Activated T-cell treated with anti-CD3 and anti-CD28 coated beads, Interleukin-2, amount 50 U/mL, for 4 hours (primary cell): ENCODE measurements at regions not wholly inside any gene's neighbourhood (a gene's known extent, or its start where the extent isn't known, plus 50 kb on each side); places are given as distances from the start of the nearest gene placed in this dataset.
"Not testable (repeated sequence)": the region's sequence is repeated elsewhere in the genome, so short reads cannot be mapped to it uniquely, and the experiment has no call there.

Source experiments
- ATAC-seq, 2 donors: fragments of 200-7000 bp; cut with Tn5 transposase; one replicate each; pipeline ENCODE4 v1.10.0; 2021
- DNase-seq: peaks from one replicate; pipeline ENCODE4 v3.0.0-alpha.2; 2020
- H3K27me3 Mint-ChIP-seq: one replicate; pipeline ENCODE4 v1.8.0; 2021; ENCODE audit warnings: low read depth, mixed read lengths
- H3K36me3 Mint-ChIP-seq: one replicate; pipeline ENCODE4 v1.8.0; 2022; ENCODE audit warnings: mixed read lengths; ENCODE audit not compliant: insufficient read depth
- H3K4me1 Mint-ChIP-seq: one replicate; pipeline ENCODE4 v1.8.0; 2021; ENCODE audit warnings: low read depth, mixed read lengths
- H3K4me3 Mint-ChIP-seq: one replicate; pipeline ENCODE4 v1.8.0; 2021; ENCODE audit warnings: mild to moderate bottlenecking, moderate library complexity, mixed read lengths
- H3K9me3 Mint-ChIP-seq: one replicate; pipeline ENCODE4 v1.8.0; 2021; ENCODE audit warnings: mixed read lengths

- not testable (repeated sequence) for ATAC-seq, H3K4me1 Mint-ChIP-seq, H3K27me3 Mint-ChIP-seq
Measured at GRCh38 chr14:37820810-37821209, 225.4 kb downstream of the TTC6 start.

GRCh38 chr14:37824939-37825712 is 229.7 kb downstream of the TTC6 start:
- no peak overlapping the region for H3K4me3 Mint-ChIP-seq

More at GRCh38 chr14:37820810-37821209, 225.4 kb downstream of the TTC6 start:
- H3K36me3 Mint-ChIP-seq, H3K9me3 Mint-ChIP-seq, H3K4me3 Mint-ChIP-seq, DNase-seq: not testable (repeated sequence)

GRCh38 chr14:37826869-37827268 is 231.4 kb downstream of the TTC6 start:
- H3K36me3 Mint-ChIP-seq = no peaks in the 10 kb centered on the region
- no peaks in the 10 kb centered on the region for H3K4me1 Mint-ChIP-seq
- peaks cover 11% of the 10 kb centered on the region for H3K9me3 Mint-ChIP-seq
- no peak overlapping the region for H3K4me3 Mint-ChIP-seq
- no peaks in the 10 kb centered on the region for H3K27me3 Mint-ChIP-seq
- DNase-seq = no peak
- no peak for ATAC-seq

More at GRCh38 chr14:37824939-37825712, 229.7 kb downstream of the TTC6 start:
- ATAC-seq (no peak), DNase-seq (no peak)
- no peaks in the 10 kb centered on the region for H3K27me3 Mint-ChIP-seq
- H3K4me1 Mint-ChIP-seq = no peaks in the 10 kb centered on the region
- no peaks in the 10 kb centered on the region for H3K36me3 Mint-ChIP-seq
- H3K9me3 Mint-ChIP-seq = no peaks in the 10 kb centered on the region

GRCh38 chr14:37830271-37830670 is 234.8 kb downstream of the TTC6 start:
- no peaks in the 10 kb centered on the region for H3K36me3 Mint-ChIP-seq
- ATAC-seq (no peak), DNase-seq (no peak)
- H3K4me1 Mint-ChIP-seq = no peaks in the 10 kb centered on the region
- H3K27me3 Mint-ChIP-seq = no peaks in the 10 kb centered on the region
- H3K4me3 Mint-ChIP-seq = no peak overlapping the region
- peaks cover 36% of the 10 kb centered on the region for H3K9me3 Mint-ChIP-seq

GRCh38 chr14:37834275-37834674 is 238.8 kb downstream of the TTC6 start:
- H3K4me1 Mint-ChIP-seq = no peaks in the 10 kb centered on the region
- H3K9me3 Mint-ChIP-seq = peaks cover 56% of the 10 kb centered on the region
- no peaks in the 10 kb centered on the region for H3K36me3 Mint-ChIP-seq
- DNase-seq (no peak), ATAC-seq (no peak)
- no peaks in the 10 kb centered on the region for H3K27me3 Mint-ChIP-seq
- H3K4me3 Mint-ChIP-seq = no peak overlapping the region

GRCh38 chr14:37838778-37839177 is 243.3 kb downstream of the TTC6 start:
- H3K36me3 Mint-ChIP-seq, ATAC-seq, H3K4me1 Mint-ChIP-seq, H3K27me3 Mint-ChIP-seq, DNase-seq, H3K4me3 Mint-ChIP-seq: not testable (repeated sequence)
- peaks cover 41% of the 10 kb centered on the region for H3K9me3 Mint-ChIP-seq

- H3K27me3 Mint-ChIP-seq, ATAC-seq, H3K36me3 Mint-ChIP-seq, DNase-seq, H3K4me3 Mint-ChIP-seq, H3K4me1 Mint-ChIP-seq: not testable (repeated sequence)
- H3K9me3 Mint-ChIP-seq = peaks cover 19% of the 10 kb centered on the region
Measured at GRCh38 chr14:37841039-37841438, 245.6 kb downstream of the TTC6 start.

- no peaks in the 10 kb centered on the region for H3K27me3 Mint-ChIP-seq
- ATAC-seq = no peak
- peaks cover 17% of the 10 kb centered on the region for H3K9me3 Mint-ChIP-seq
- H3K4me1 Mint-ChIP-seq = no peaks in the 10 kb centered on the region
- no peak for DNase-seq
- H3K4me3 Mint-ChIP-seq = no peak overlapping the region
- no peaks in the 10 kb centered on the region for H3K36me3 Mint-ChIP-seq
Measured at GRCh38 chr14:37842106-37842505, 246.7 kb downstream of the TTC6 start.

GRCh38 chr14:37843954-37844607 is 248.7 kb downstream of the TTC6 start:
- Mint-ChIP-seq H3K4me1 (no peaks in the 10 kb centered on the region), H3K36me3 (no peaks in the 10 kb centered on the region), H3K4me3 (no peak overlapping the region), H3K9me3 (peaks cover 6% of the 10 kb centered on the region), H3K27me3 (no peaks in the 10 kb centered on the region)
- DNase-seq = no peak
- ATAC-seq = no peak

- Mint-ChIP-seq H3K4me1 (no peaks in the 10 kb centered on the region), H3K36me3 (no peaks in the 10 kb centered on the region), H3K4me3 (no peak overlapping the region), H3K9me3 (peaks cover 3% of the 10 kb centered on the region), H3K27me3 (no peaks in the 10 kb centered on the region)
- ATAC-seq (no peak), DNase-seq (no peak)
Measured at GRCh38 chr14:37844614-37845013, 249.2 kb downstream of the TTC6 start.

- ATAC-seq (no peak), DNase-seq (no peak)
- H3K9me3 Mint-ChIP-seq = no peaks in the 10 kb centered on the region
- H3K36me3 Mint-ChIP-seq = no peaks in the 10 kb centered on the region
- no peaks in the 10 kb centered on the region for H3K4me1 Mint-ChIP-seq
- H3K4me3 Mint-ChIP-seq = no peak overlapping the region
- H3K27me3 Mint-ChIP-seq = peaks cover 4% of the 10 kb centered on the region
Measured at GRCh38 chr14:37848985-37849621, 253.7 kb downstream of the TTC6 start.

GRCh38 chr14:37851054-37851453 is 255.6 kb downstream of the TTC6 start:
- no peak for ATAC-seq
- Mint-ChIP-seq H3K4me1 (no peaks in the 10 kb centered on the region), H3K27me3 (peaks cover 4% of the 10 kb centered on the region), H3K36me3 (no peaks in the 10 kb centered on the region), H3K9me3 (no peaks in the 10 kb centered on the region), H3K4me3 (no peak overlapping the region)
- DNase-seq = no peak

GRCh38 chr14:37855871-37856270 is 260.4 kb downstream of the TTC6 start:
- H3K36me3 Mint-ChIP-seq = no peaks in the 10 kb centered on the region
- H3K4me3 Mint-ChIP-seq = no peak overlapping the region
- no peaks in the 10 kb centered on the region for H3K4me1 Mint-ChIP-seq
- peaks cover 2% of the 10 kb centered on the region for H3K27me3 Mint-ChIP-seq
- no peak for ATAC-seq
- H3K9me3 Mint-ChIP-seq = peaks cover 5% of the 10 kb centered on the region
- no peak for DNase-seq

GRCh38 chr14:37857774-37858266 is 262.4 kb downstream of the TTC6 start:
- Mint-ChIP-seq H3K36me3 (no peaks in the 10 kb centered on the region), H3K9me3 (peaks cover 5% of the 10 kb centered on the region), H3K4me1 (no peaks in the 10 kb centered on the region), H3K27me3 (no peaks in the 10 kb centered on the region), H3K4me3 (no peak overlapping the region)
- DNase-seq (no peak), ATAC-seq (no peak)
